ENCODE measurements at regions not wholly inside any gene's neighbourhood (a gene's known extent, or its start where the extent isn't known, plus 50 kb on each side); places are given as distances from the start of the nearest gene placed in this dataset.

GRCh38 chr10:123522702-123523312, 143.3 kb upstream of the GPR26 start:
- DNase-seq, result no peak

DNA sequence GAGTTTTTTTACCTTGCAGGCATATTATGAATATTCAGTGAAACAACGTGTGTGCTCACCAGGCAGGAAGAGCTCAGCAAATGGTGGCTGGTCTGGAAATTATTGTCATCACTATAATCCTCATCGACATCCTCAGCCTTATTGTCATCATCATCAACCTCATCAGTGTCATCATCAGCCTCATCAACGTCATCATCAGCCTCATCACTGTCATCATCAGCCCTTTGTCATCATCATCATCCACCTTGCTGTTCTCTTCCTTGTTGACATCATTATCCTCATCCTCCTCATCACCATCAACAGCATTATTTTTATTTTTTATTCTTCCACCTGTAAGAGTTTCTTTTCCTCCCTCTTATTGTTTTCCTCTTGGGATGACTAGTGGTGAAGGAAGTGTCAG, 142.3 kb upstream of the GPR26 start:
- DNase-seq, result no peak

- DNase-seq, result no peak
These were observed 139.6 kb upstream of the GPR26 start for GRCh38 chr10:123526356-123527064.

DNA sequence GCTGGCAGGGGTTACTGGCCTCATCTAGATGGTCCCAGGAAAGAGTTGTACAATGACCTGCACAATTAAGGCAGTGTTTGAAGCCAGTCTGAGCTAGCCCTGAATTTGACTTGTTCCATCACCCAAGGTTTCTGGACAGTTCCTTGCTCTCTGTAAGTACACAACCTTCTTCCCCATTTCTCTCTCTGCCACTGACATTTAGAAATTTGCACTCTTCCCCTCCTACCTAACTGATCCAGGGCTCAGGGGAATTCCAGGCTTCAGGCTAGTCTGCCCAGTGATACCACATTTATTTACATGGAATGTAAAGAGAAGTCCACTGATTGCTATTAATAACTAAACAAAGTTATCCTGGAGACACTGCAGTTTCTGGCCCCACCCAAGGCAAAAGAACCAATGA, 139.0 kb upstream of the GPR26 start:
- no peak for DNase-seq

GRCh38 chr10:123529146-123529760, 136.9 kb upstream of the GPR26 start:
- no peak for DNase-seq

GRCh38 chr10:123530166-123530870, 135.8 kb upstream of the GPR26 start:
- DNase-seq, result no peak

- DNase-seq, result no peak
These were observed 130.8 kb upstream of the GPR26 start for GRCh38 chr10:123535386-123535785.

DNA sequence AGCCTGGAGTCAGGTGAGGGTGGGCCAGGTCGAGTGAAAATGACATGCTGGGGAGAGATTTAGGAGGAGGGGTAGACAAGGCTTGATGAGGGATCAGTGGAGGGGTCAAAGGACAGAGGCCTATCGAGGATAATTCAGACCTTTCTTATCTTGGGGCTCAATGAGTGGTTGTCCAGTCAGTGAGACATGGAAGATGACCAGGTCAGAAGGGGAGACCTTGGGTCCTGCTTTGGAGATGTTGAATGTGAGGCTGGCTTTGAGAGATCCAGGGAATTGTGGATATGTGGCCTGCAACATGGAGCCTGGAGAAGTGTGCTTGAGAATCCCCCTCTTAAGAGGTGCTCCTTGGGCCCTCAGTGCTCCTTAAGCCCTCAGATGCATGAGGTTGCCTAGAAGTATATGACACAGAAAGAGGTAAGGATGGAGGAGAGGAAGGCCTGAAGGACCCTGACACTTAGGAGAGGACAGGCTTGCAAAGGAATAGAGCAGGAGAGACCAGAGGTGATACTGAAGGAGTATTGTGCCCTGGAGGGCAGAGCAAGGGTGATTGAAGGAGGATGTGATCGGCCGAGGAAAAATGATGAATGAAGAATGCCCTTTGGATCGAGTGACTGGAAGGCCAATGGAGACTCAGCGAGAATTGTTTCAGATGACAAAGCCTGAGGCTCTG, 129.8 kb upstream of the GPR26 start:
- DNase-seq, result no peak

- DNase-seq, result no peak
These were observed 128.8 kb upstream of the GPR26 start for GRCh38 chr10:123537188-123537961.

- no peak for DNase-seq
These were observed 127.5 kb upstream of the GPR26 start for GRCh38 chr10:123538401-123539320.

- no peak for DNase-seq
These were observed 121.2 kb upstream of the GPR26 start for GRCh38 chr10:123544986-123545385.

GRCh38 chr10:123548770-123549169, 117.4 kb upstream of the GPR26 start:
- DNase-seq, result no peak

DNA sequence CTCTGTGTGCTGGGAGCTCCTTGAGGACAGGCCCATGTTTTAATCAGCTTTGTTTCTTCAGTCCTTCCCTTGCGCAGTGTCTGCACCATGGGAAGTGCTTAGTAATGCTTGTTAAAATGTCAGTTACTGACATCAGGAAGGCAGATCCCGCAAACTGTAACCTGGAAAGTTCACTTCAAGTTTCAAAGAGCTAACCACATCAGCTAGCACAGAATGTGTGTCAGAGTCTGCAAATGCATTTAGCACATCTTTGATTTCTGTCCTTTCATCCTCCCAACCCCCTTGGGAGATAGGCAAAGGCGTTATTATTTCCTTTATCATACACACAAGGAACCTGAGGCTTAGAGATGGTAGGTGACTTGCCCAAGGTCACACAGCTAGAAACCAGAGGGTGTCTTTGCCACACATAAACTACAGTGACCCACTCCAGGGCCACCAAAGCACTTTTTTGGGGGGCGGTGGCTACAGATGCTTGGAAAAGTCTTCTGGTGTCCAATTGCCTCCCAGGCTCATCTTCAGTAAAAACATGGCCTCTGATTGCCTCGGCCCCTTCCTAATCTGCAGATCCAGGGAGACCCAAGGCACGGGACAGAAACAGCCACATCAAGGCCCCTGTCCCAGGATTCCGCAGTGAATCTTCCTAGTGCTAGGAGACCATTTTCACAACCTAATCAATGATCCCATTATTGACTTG, 116.2 kb upstream of the GPR26 start:
- DNase-seq, result no peak

DNA sequence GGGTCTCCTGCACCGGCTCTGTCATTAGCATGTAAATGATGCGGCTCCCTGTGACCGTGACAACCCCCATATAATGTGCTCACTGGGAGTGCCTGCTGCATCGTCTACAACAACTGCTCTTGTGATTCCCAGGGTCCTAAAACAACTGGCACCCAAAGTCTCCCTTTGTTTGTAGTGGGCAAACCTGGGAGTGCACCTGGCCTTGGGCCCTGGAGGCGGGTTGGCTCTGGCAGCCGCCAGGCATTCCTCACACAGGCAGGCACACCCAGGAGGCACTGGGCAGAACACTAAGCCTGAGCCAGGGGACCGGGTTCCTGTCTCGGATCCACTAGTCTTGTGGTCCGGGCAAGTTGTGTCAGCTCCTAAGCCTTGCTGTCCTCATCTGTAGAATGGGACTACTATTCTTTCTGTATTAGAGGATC, 115.5 kb upstream of the GPR26 start:
- DNase-seq, result no peak

GRCh38 chr10:123551259-123551658, 114.9 kb upstream of the GPR26 start:
- no peak for DNase-seq

DNA sequence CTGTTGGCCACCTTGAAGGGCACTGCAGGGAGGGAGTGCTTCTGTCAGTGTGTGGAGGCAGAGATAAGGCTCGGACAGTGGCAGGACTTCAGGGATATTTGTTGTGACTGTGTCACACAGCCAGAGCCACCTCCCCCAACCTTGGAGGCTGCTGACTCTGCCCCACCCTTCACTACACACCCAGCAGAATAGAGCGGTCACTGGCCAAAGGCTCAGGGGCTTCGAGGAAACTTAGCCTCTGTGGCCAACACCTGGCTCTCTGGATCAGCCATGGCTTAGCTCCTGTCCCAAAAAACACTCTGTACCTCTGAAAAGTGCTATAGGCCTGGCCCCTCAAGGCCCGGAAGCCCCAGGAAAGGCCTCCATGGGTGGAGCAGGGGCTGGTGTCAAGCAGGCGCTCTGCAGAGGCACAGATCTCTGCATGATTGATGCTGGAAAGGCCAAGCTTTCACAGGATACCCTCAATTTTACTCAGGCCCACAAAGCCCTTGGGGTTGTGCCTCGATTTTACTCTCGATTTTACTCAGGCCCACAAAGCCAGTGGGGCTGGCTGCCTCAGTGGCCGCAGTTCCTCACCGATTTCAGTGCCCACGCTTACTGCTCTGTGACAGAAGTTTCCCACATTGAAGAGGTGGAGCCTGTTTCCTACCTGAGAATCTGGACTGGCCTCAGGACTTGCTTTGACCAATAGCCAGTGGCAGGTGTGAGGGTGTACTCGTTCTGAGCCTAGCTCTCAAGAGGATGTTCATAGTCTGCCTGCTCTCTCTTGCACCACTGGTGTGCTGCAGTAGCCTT, 113.2 kb upstream of the GPR26 start:
- DNase-seq, result no peak

DNA sequence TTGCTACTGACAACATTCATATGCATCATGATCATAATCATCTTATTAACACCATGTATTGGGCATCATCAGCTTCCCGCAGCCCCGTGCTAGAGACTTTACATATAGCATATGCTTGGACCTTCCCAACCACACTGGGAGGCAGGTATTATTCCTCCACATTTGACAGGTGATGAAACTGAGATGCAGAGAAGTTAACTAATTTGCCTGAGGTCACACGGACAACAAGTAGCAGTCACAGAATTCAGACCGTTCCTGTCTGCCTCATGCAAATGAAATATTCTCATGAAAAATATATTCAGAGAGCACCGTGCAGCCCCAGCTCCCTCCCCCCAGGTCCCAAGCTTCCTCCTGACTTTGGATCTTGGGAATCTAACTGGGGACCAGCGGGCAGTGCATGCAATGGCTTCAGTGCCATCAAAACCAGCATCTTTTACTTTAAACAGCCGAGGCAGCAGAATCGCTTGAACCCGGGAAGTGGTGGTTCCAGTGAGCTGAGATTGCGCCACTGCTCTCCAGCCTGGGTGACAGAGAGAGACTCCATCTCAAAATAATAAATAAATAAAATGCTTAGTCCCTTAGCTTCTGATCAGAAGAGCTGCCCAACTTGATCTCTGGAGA, 112.2 kb upstream of the GPR26 start:
- no peak for DNase-seq

DNA sequence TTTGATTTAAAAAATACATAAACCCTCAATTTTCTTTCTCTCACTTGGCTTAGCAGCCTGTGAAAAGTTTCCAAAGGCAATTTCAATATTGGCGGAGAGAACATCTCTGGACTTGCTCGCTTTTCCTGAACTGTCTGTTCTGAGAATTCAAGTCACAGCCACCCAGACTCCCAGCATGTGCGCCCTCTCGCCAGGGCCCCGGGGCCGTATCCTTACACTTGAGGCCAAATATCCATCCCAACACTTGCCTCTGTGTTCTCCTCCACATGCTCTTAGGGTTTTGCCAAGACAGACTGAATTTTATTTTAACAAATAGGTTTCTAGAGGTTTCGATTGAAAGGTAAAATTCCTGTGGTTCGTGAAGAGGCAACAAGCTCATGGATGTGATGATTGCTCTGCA, 111.5 kb upstream of the GPR26 start:
- no peak for DNase-seq
